H1 (cell line): ENCODE measurements at regions not wholly inside any gene's neighbourhood (a gene's known extent, or its start where the extent isn't known, plus 50 kb on each side); places are given as distances from the start of the nearest gene placed in this dataset.

Experiments used
- CTCF ChIA-PET: fragments of 300-600 bp; sonication (Branson Sonifier 250); formaldehyde crosslinking; loops from one replicate; lab custom pipeline; 2021; ENCODE audit not compliant: partially characterized antibody; lab: Charles Lee
- POLR2A ChIA-PET: fragments of 300-600 bp; sonication (Branson Sonifier 250); formaldehyde crosslinking; loops from one replicate; lab custom pipeline; 2021; ENCODE audit warnings: inconsistent platforms; ENCODE audit not compliant: partially characterized antibody; lab: Charles Lee
- DNase-seq, 2 experiments: peaks; one replicate each; pipeline versions ENCODE4 v3.0.0 to v3.0.0-alpha.2; 2010 to 2022; ENCODE audit warnings: low spot score in 2 of 2, low read depth in 1 of 2, mixed read lengths in 1 of 2
- FAIRE-seq: peaks from 2 replicates; lab custom pipeline; 2011; peaks lifted over from hg19 to GRCh38; lab: Jason Lieb, UNC
- H2AFZ ChIP-seq: 2 replicates; pipeline ENCODE4 v1.8.1; 2012; ENCODE audit warnings: low read length, inconsistent platforms
- H2AK5ac ChIP-seq: 2 replicates; pipeline ENCODE4 v1.6.1; 2013; ENCODE audit warnings: low read depth, low read length
- H2BK120ac ChIP-seq: replicated peaks from 2 replicates; pipeline ENCODE3; 2013; ENCODE audit warnings: low read depth, low read length, inconsistent platforms
- H2BK12ac ChIP-seq: 2 replicates; pipeline ENCODE4 v1.6.1; 2013; ENCODE audit warnings: low read depth, low read length
- H2BK15ac ChIP-seq: 2 replicates; pipeline ENCODE4 v1.6.1; 2013; ENCODE audit warnings: low read length
- H2BK20ac ChIP-seq: 2 replicates; pipeline ENCODE4 v1.6.1; 2013; ENCODE audit warnings: low read length
- H2BK5ac ChIP-seq: 2 replicates; pipeline ENCODE4 v1.6.1; 2013; ENCODE audit warnings: low read depth, low read length
- H3K14ac ChIP-seq: 2 replicates; pipeline ENCODE4 v1.6.1; 2013; ENCODE audit warnings: inconsistent platforms; ENCODE audit not compliant: insufficient read length
- H3K18ac ChIP-seq: 2 replicates; pipeline ENCODE4 v1.6.1; 2013; ENCODE audit warnings: low read length; ENCODE audit errors: extremely low read depth
- H3K23ac ChIP-seq: 2 replicates; pipeline ENCODE4 v1.6.1; 2013; ENCODE audit warnings: inconsistent platforms; ENCODE audit not compliant: insufficient read length
- H3K23me2 ChIP-seq: 2 replicates; pipeline ENCODE4 v1.6.1; 2013; ENCODE audit warnings: low read depth, low read length
- H3K27ac ChIP-seq: 2 replicates; pipeline ENCODE4 v1.6.1; 2011; ENCODE audit warnings: low read depth, low read length, inconsistent platforms
- H3K27me3 ChIP-seq, 4 experiments: replicated peaks in 1 of 4; 1 replicate in 1 of 4; 2 replicates in 3 of 4; pipeline versions ENCODE4 v1.6.1 to v1.8.1; 2011 to 2013; ENCODE audit warnings: low read length in 3 of 4, mild to moderate bottlenecking in 3 of 4, inconsistent platforms in 2 of 4, mixed read lengths in 2 of 4, moderate library complexity in 1 of 4; ENCODE audit not compliant: control insufficient read depth in 3 of 4, insufficient read depth in 3 of 4; ENCODE audit errors: extremely low read depth in 1 of 4
- H3K36me3 ChIP-seq, 4 experiments: 2 replicates each; pipeline versions ENCODE4 v1.6.1 to v1.8.1; 2011 to 2013; ENCODE audit warnings: mild to moderate bottlenecking in 4 of 4, low read length in 3 of 4, moderate library complexity in 2 of 4, control low read depth in 1 of 4, inconsistent platforms in 1 of 4; ENCODE audit not compliant: insufficient read depth in 4 of 4, control insufficient read depth in 2 of 4
- H3K4ac ChIP-seq: replicated peaks from 2 replicates; pipeline ENCODE3; 2013; ENCODE audit warnings: low read length, low read depth, mixed read lengths, inconsistent platforms; ENCODE audit not compliant: insufficient read length
- H3K4me1 ChIP-seq, 4 experiments: replicated peaks in 1 of 4; 1 replicate in 1 of 4; 2 replicates in 3 of 4; pipeline versions ENCODE4 v1.6.1 to v1.8.1; 2011 to 2013; ENCODE audit warnings: low read length in 3 of 4, inconsistent platforms in 2 of 4, mixed read lengths in 1 of 4; ENCODE audit not compliant: insufficient read depth in 4 of 4, control insufficient read depth in 3 of 4
- H3K4me2 ChIP-seq, 2 experiments: 2 replicates each; pipeline versions ENCODE4 v1.6.1 to v1.8.1; 2011 to 2013; ENCODE audit warnings: low read depth in 2 of 2, low read length in 2 of 2, control low read depth in 1 of 2, inconsistent platforms in 1 of 2, mild to moderate bottlenecking in 1 of 2; ENCODE audit not compliant: insufficient read depth in 1 of 2
- H3K4me3 ChIP-seq, 4 experiments: fragments of 200-600, 300-600 bp in 1 of 4; sonication (generic), shearing (Covaris generic), sonication (Bioruptor Twin) in 1 of 4; 2 replicates each; pipeline versions ENCODE4 v1.5.1 to v1.8.1; 2011 to 2016; ENCODE audit warnings: low read length in 4 of 4, low read depth in 3 of 4, control low read depth in 2 of 4, inconsistent platforms in 2 of 4, mild to moderate bottlenecking in 2 of 4, mixed read lengths in 1 of 4, moderate library complexity in 1 of 4; ENCODE audit not compliant: insufficient read depth in 2 of 4; ENCODE audit errors: extremely low read depth in 1 of 4
- H3K56ac ChIP-seq: replicated peaks from 2 replicates; pipeline ENCODE3; 2013; ENCODE audit warnings: low read depth, mild to moderate bottlenecking, mixed read lengths, low read length, inconsistent platforms; ENCODE audit not compliant: insufficient read length
- H3K79me1 ChIP-seq: 2 replicates; pipeline ENCODE4 v1.6.1; 2013; ENCODE audit warnings: low read depth, low read length, control low read depth
- H3K79me2 ChIP-seq, 2 experiments: 2 replicates each; pipeline versions ENCODE4 v1.6.1 to v1.8.1; 2012 to 2013; ENCODE audit warnings: low read length in 2 of 2, mild to moderate bottlenecking in 2 of 2, inconsistent platforms in 1 of 2; ENCODE audit not compliant: insufficient read depth in 2 of 2, control insufficient read depth in 1 of 2
- H3K9ac ChIP-seq, 4 experiments: replicated peaks in 1 of 4; 1 replicate in 1 of 4; 2 replicates in 3 of 4; pipeline versions ENCODE4 v1.6.1 to v1.8.1; 2011 to 2013; ENCODE audit warnings: low read depth in 3 of 4, low read length in 3 of 4, control low read depth in 2 of 4, mild to moderate bottlenecking in 2 of 4, moderate library complexity in 2 of 4, inconsistent platforms in 1 of 4; ENCODE audit errors: extremely low read depth in 1 of 4
- H3K9me3 ChIP-seq, 2 experiments: 2 replicates each; pipeline versions ENCODE4 v1.6.1 to v1.8.1; 2012 to 2013; ENCODE audit warnings: mild to moderate bottlenecking in 2 of 2, moderate library complexity in 2 of 2, control low read depth in 1 of 2, inconsistent platforms in 1 of 2, low read depth in 1 of 2, low read length in 1 of 2, mixed read lengths in 1 of 2; ENCODE audit not compliant: insufficient read depth in 2 of 2
- H4K20me1 ChIP-seq, 2 experiments: replicated peaks in 1 of 2; 2 replicates each; pipeline versions ENCODE3 to v1.8.1; 2011 to 2013; ENCODE audit warnings: inconsistent platforms in 2 of 2, low read length in 2 of 2, mild to moderate bottlenecking in 1 of 2; ENCODE audit not compliant: insufficient read depth in 2 of 2, control insufficient read depth in 1 of 2
- H4K5ac ChIP-seq: 2 replicates; pipeline ENCODE4 v1.6.1; 2013; ENCODE audit warnings: low read length, low read depth, mixed read lengths, inconsistent platforms; ENCODE audit not compliant: insufficient read length
- H4K8ac ChIP-seq: 2 replicates; pipeline ENCODE4 v1.8.0; 2013; ENCODE audit warnings: mild to moderate bottlenecking, moderate library complexity, low read length, inconsistent platforms; ENCODE audit not compliant: insufficient read depth; ENCODE audit errors: extremely low read depth
- H4K91ac ChIP-seq: replicated peaks from 2 replicates; pipeline ENCODE3; 2013; ENCODE audit warnings: low read length, mixed read lengths, inconsistent platforms; ENCODE audit not compliant: insufficient read length
- SP1 ChIP-seq: IDR thresholded peaks from 2 replicates; pipeline ENCODE4 v1.6.1; 2011; ENCODE audit warnings: low read depth, low read length
- WGBS, 2 experiments: shearing (Covaris generic) in 1 of 2; methylation state at CpG; one replicate each; pipeline versions ENCODE4 v1.1.6 to v1.1.7; 2013 to 2015; ENCODE audit warnings: low lambda C conversion rate in 2 of 2, mixed read lengths in 2 of 2, inconsistent platforms in 1 of 2, low coverage in 1 of 2, missing lambda C conversion rate in 1 of 2; ENCODE audit not compliant: insufficient replicate concordance in 2 of 2, insufficient coverage in 1 of 2, insufficient read length in 1 of 2; ENCODE audit errors: extremely low coverage in 1 of 2, missing lambda C conversion rate in 1 of 2; 5-methylcytosine and 5-hydroxymethylcytosine counted together

- Histone ChIP-seq H3K23me2 (no peaks in the 10 kb centered on the region; the same call in 1 of the 2 replicates), H4K20me1 (no peaks in the 10 kb centered on the region), H3K27ac (no peak overlapping the region), H2AK5ac (no peak overlapping the region), H3K4ac (no peak overlapping the region), H2BK12ac (no peak overlapping the region), H3K56ac (no peak overlapping the region), H3K9me3 (no peaks in the 10 kb centered on the region), H2BK5ac (no peak overlapping the region), H3K23ac (no peak overlapping the region), H3K79me1 (no peaks in the 10 kb centered on the region), H3K79me2 (no peaks in the 10 kb centered on the region), H2BK120ac (no peak overlapping the region), H4K8ac (no peak overlapping the region), H2BK20ac (no peak overlapping the region), H4K91ac (no peak overlapping the region), H3K4me1 (peaks cover 0 to 13% (median 5%) of the 10 kb centered on the region in 4 experiments; a peak in 5 of 7 replicates), H3K14ac (no peak overlapping the region), H3K4me2 (no peak overlapping the region), H3K27me3 (no peaks in the 10 kb centered on the region), H3K18ac (no peak overlapping the region), H2AFZ (no peak overlapping the region), H3K36me3 (no peaks in the 10 kb centered on the region), H3K4me3 (no peak overlapping the region), H2BK15ac (no peak overlapping the region), H4K5ac (no peak overlapping the region), H3K9ac (no peak overlapping the region)
- 96% methylated on average over 2 of the region's 2 CpGs; no CpG with 5 or more reads in 1 of the 2 experiments for WGBS, 2 experiments
- no peak for DNase-seq
- FAIRE-seq, result no peak
- POLR2A ChIA-PET, result no interaction called here
- CTCF ChIA-PET, result interaction anchor here (2.1 kb wide), 1 partner anchor 14 kb away, joined by 4 read pairs; no protein-coding TSS in a partner anchor
- no peak for TF ChIP-seq SP1
These were observed 378.8 kb downstream of the OSTF1 start for GRCh38 chr9:75467142-75467541.
